ENCODE measurements at regions not wholly inside any gene's neighbourhood (a gene's known extent, or its start where the extent isn't known, plus 50 kb on each side); places are given as distances from the start of the nearest gene placed in this dataset.
A peak's percentile ranks its signal among the peaks of the same experiment; 100 is the strongest.
"Not testable (repeated sequence)": the region's sequence is repeated elsewhere in the genome, so short reads cannot be mapped to it uniquely, and the experiment has no call there.

DNA sequence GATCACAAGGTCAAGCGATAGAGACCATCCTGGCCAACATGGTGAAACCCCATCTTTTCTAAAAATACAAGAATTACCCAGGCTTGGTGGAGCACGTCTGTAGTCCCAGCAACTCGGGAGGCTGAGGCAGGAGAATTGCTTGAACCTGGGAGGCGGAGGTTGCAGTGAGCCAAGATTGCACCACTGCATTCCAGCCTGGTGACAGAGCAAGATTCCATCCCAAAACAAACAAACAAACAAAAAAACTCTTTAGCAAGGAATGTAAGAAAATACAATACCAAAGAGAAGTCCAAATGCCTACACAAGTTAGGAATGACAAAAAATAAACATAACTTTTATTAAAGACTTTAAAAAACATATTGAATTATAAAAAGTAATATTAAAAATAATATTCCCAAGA lies 462.3 kb downstream of the C12orf50 start:
- not testable (repeated sequence) for DNase-seq (ENCODE audit: low spot score)

DNA sequence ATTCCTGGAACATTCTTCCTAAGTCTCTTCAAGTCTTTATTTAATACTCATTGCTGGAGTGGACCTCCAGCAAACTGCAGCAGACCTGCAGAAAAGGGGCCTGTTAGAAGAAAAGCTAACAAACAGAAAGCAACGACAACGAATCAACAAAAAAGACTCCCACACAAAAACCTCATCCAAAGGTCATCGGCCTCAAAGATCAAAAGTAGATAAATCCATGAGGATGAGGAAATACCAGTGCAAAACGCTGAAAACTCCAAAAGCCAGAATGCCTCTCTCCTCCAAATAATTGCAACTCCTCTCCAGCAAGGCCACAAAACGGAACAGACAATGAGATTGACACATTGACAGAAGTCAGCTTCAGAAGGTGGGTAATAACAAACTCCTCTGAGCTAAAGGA lies 472.2 kb downstream of the C12orf50 start:
- DNase-seq (ENCODE audit: low spot score), result no peak

DNA sequence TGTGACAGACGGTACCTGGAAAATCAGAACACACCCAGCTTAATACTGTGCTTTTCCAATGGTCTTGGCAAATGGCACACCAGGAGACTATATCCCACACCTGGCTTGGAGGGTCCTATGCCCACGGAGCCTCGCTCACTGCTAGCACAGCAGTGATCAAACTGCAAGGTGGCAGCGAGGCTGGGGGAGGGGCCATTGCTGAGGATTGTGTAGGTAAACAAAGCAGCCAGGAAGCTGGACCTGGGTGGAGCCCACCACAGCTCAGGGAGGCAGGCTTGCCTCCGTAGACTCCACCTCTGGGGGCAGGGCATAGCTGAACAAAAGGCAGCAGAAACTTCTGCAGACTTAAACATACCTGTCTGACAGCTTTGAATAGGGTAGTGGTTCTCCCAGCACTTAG lies 498.0 kb downstream of the C12orf50 start:
- not testable (repeated sequence) for DNase-seq (ENCODE audit: low spot score)

GRCh38 chr12:87529413-87529812 lies 499.8 kb downstream of the C12orf50 start:
- DNase-seq (ENCODE audit: low spot score), result no peak

- no peak for DNase-seq (ENCODE audit: low spot score)
Measured at GRCh38 chr12:87520968-87521367, 508.2 kb downstream of the C12orf50 start.

- no peak for DNase-seq (ENCODE audit: low spot score)
Measured at GRCh38 chr12:87518481-87518880, 510.7 kb downstream of the C12orf50 start.

DNA sequence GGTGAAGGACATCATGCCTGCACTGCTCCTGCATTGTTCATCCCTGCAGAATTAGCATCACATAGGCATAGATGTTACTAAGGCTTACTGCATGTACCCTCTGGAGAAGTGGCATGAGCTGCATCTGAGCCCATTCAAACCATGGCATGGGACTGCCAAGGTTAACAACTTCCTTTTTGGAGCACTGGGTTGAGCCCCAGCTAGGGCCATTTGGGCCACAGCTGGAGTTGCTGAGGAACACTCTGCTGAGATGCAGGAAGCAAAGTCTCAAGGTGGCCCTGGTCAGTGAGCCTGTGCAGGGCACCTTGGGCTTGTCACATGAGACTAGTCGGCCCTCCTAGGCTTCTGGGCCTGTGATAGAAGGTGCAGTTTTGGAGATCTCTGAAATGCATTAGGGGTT lies 511.2 kb downstream of the C12orf50 start:
- DNase-seq (ENCODE audit: low spot score), result no peak

DNA sequence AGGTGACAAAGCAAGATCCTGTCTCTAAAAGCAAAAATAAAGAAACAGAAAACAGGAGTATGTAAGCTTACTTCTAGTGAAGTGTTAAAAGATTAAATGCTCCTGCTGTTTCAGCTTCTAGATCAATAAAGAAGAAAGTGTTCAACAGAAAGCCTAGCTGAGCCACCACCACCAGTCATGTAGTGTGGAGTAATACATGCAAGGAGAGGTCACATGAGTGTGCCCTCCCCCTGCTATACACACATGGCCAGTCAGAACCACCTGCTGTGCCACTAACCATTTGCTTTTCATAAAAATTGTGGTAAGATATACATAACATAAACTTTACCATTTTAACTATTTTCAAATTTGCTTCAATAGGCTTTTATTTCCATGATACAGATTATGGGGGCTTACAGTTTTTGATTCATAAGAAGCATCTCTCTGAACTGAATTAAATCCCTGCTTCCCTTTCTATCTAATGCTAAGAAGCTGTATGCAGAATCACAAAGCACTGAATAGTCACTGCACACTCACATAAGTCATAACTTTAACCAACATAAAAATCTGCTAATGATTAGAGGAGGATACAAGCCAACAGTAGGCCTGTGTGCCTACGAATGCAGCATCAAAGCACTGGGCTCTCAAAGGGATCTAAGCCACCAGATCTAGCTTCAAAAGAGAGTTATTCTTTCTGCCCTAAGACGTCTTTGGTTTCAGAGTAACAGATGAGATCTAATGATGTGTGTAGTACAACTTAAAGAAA lies 515.5 kb downstream of the C12orf50 start:
- DNase-seq (ENCODE audit: low spot score), result no peak

DNA sequence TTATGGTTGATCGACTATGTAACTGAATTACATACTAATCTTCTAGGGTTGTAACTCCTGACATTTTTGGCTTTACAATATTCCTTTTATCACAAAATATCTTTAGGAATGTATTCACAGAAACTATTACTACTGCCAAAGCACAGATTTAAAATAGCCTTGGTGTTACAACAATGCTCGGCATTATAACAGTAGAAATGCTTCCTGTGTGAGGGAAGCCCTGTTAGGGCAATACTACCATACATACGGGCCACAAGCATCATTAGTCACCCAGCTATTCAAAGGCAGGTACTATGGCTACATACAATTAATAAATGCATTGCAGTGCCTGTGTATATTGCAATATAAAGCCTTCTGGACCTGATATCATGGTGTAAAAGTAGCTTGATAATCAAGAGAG lies 517.8 kb downstream of the C12orf50 start:
- DNase-seq (ENCODE audit: low spot score), result no peak

- no peak for DNase-seq (ENCODE audit: low spot score)
Measured at GRCh38 chr12:87509237-87509820, 519.9 kb downstream of the C12orf50 start.

- DNase-seq (ENCODE audit: low spot score), result no peak
Measured at GRCh38 chr12:87491598-87491997, 537.6 kb downstream of the C12orf50 start.

GRCh38 chr12:87491089-87491488 lies 538.1 kb downstream of the C12orf50 start:
- DNase-seq (ENCODE audit: low spot score), result no peak

DNA sequence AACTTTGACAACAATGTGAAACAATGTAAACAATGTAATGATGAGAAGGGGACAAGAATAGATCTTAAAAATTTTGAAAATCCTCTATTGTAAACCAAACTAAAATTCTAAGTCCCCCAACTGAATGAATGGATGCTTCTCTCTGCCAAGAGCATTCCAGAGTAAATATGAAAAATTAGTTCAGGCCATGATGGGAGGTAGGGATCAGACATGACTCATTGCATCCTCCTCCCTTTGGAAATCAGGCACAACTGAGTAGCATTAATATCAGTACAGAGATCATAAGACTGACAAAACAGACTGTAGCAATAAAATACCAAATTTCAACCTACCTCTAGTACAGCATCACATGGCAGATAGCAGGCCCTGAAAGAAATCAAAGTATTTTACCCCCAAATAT lies 559.9 kb downstream of the C12orf50 start:
- no peak for DNase-seq (ENCODE audit: low spot score)

DNA sequence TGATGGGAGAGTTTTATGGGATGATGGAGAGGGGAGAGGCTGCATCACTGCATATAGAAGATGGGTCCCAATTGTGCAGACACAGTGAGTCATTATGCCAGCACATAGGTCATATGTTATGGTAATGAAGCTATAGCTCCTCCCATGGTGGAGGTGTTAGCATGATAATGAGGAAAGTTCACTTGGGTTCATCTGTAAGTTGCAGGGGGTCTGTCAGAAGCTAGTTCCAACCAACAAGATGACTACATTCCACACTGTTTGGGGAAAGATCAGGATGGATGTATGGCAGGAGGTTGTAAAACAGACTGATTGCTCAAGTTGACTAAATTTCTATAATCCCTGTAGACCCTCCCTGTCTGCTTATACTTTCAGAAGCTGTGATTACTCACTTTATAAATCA lies 561.3 kb downstream of the C12orf50 start:
- no peak for DNase-seq (ENCODE audit: low spot score)

GRCh38 chr12:87464565-87464964 lies 564.6 kb downstream of the C12orf50 start:
- DNase-seq (ENCODE audit: low spot score), result no peak

DNA sequence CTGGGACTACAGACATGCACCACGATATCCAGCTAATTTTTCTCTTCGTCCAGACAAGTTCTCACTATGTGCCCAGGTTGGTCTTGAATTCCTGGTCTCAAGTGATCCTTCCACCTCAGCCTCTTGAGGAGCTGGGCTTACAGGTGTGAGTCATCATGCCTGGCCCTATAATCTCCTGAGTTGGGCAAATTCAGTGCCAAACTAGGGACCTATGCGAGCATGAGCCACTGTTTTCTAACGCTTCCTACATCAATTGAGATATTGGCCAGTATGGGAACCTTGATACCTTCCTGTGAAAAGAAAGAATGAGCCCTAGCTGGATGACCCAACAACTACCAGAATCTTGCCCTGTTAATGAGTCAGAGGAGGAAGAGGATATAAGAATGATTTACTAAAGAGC lies 585.2 kb downstream of the C12orf50 start:
- no peak for DNase-seq (ENCODE audit: low spot score)

- no peak for DNase-seq (ENCODE audit: low spot score)
Measured at GRCh38 chr12:87441511-87441910, 587.7 kb downstream of the C12orf50 start.

GRCh38 chr12:87439990-87440827 lies 589.0 kb downstream of the C12orf50 start:
- no peak for DNase-seq (ENCODE audit: low spot score)

DNA sequence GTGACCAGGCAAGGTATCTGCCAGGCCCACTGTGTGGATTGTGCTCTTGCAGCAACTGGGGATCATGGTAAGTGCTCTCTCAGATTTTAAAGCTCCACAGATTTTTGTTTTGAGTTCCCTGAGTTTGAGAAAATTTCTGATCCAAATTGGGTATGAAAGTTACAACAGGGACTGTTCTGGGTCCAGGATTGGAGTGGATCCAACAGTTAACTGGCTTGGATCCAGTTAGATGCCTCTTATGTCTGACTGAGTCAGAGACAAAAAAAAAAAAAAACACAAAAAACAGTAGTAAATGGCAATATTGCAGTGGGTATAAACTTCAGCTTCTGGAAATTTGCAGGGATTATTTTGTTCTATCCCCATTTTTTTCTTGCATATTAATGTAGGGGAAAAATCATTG lies 598.8 kb downstream of the C12orf50 start:
- no peak for DNase-seq (ENCODE audit: low spot score)

GRCh38 chr12:87428701-87429277 lies 600.4 kb downstream of the C12orf50 start:
- peak; percentile 3 for DNase-seq (ENCODE audit: low spot score)

- no peak for DNase-seq (ENCODE audit: low spot score)
Measured at GRCh38 chr12:87427770-87428169, 601.4 kb downstream of the C12orf50 start.

- no peak for DNase-seq (ENCODE audit: low spot score)
Measured at GRCh38 chr12:87425942-87426554, 603.2 kb downstream of the C12orf50 start.
